Neural cell (in vitro differentiated cells): ENCODE measurements at regions not wholly inside any gene's neighbourhood (a gene's known extent, or its start where the extent isn't known, plus 50 kb on each side); places are given as distances from the start of the nearest gene placed in this dataset.

Experiments
- EZH2 ChIP-seq: fragments of 200-600, 300-800 bp; shearing (Covaris generic), sonication (generic); IDR thresholded peaks from 2 replicates; pipeline ENCODE4 v1.6.1; 2014; ENCODE audit warnings: antibody characterized with exemption, low read length, borderline replicate concordance, mild to moderate bottlenecking; ENCODE audit not compliant: insufficient read depth, poor library complexity, severe bottlenecking
- POLR2AphosphoS5 ChIP-seq: IDR thresholded peaks from 2 replicates; pipeline ENCODE4 v1.6.1; 2012
- SMC3 ChIP-seq: fragments of 450-650 bp; conservative IDR thresholded peaks from 2 replicates; pipeline ENCODE4 v1.6.1; 2014; ENCODE audit warnings: antibody characterized with exemption, mild to moderate bottlenecking, moderate library complexity; ENCODE audit not compliant: poor library complexity
- TAF1 ChIP-seq: IDR thresholded peaks from 2 replicates; pipeline ENCODE4 v1.6.1; 2012; ENCODE audit warnings: low read depth
- TF ChIP-seq, protein P1 (sequence below): fragments of 450-650 bp; IDR thresholded peaks from 2 replicates; pipeline ENCODE4 v1.5.1; 2014; ENCODE audit warnings: antibody characterized with exemption, mild to moderate bottlenecking, moderate library complexity; ENCODE audit not compliant: poor library complexity, severe bottlenecking
- TF ChIP-seq, protein P2 (sequence below): IDR thresholded peaks from 2 replicates; pipeline ENCODE4 v1.6.1; 2012; ENCODE audit warnings: borderline replicate concordance

DNA sequence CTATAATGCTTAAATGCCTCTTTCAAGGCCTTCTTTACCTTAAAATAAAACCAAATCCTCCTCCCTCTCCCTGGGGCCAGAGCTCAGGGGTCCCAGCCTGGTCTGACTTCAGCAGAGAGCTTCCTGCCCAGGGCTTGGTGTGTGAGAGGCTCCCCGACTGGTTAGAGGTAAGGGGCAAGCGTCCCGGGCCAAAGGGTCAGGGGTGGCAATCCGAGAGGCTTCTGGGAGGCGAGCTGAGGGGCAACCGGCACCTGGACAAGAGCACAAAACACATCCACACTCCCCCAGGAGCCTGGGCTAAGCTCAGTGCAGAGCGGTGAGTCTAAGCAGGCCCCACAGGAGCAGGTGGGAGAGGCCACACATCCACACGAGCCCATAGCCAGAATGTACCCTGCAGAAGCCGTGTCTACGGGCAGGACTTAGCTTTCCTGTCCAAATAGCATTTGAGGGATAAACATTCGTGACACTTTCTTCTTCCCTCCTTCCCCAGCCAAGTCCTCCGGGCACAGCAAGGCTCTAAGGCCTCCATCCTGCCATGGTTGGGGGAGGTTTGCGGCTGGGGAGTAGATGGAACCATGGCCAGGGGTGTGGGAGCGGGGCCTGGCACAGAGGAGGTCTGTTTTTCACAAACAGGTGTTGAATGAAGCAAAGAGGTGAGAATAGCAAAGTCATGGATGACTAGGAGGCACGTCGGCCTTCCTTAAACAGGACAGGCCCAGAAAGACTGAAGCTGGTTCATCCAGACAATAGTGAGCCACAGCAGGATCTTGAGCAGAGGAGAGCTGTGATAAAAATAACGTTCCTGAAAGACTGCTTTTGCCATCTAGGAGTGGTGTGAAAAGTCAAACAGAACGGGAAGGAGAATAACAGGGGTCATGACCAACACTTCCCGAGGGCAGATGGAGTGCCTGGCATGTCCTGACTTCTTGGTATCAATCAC, 98.7 kb upstream of the IQSEC1 start:
- TF ChIP-seq, protein P1, sequence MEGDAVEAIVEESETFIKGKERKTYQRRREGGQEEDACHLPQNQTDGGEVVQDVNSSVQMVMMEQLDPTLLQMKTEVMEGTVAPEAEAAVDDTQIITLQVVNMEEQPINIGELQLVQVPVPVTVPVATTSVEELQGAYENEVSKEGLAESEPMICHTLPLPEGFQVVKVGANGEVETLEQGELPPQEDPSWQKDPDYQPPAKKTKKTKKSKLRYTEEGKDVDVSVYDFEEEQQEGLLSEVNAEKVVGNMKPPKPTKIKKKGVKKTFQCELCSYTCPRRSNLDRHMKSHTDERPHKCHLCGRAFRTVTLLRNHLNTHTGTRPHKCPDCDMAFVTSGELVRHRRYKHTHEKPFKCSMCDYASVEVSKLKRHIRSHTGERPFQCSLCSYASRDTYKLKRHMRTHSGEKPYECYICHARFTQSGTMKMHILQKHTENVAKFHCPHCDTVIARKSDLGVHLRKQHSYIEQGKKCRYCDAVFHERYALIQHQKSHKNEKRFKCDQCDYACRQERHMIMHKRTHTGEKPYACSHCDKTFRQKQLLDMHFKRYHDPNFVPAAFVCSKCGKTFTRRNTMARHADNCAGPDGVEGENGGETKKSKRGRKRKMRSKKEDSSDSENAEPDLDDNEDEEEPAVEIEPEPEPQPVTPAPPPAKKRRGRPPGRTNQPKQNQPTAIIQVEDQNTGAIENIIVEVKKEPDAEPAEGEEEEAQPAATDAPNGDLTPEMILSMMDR = no peak
- TF ChIP-seq POLR2AphosphoS5 (no peak), EZH2 (no peak), SMC3 (no peak), TAF1 (no peak)
- TF ChIP-seq, protein P2, sequence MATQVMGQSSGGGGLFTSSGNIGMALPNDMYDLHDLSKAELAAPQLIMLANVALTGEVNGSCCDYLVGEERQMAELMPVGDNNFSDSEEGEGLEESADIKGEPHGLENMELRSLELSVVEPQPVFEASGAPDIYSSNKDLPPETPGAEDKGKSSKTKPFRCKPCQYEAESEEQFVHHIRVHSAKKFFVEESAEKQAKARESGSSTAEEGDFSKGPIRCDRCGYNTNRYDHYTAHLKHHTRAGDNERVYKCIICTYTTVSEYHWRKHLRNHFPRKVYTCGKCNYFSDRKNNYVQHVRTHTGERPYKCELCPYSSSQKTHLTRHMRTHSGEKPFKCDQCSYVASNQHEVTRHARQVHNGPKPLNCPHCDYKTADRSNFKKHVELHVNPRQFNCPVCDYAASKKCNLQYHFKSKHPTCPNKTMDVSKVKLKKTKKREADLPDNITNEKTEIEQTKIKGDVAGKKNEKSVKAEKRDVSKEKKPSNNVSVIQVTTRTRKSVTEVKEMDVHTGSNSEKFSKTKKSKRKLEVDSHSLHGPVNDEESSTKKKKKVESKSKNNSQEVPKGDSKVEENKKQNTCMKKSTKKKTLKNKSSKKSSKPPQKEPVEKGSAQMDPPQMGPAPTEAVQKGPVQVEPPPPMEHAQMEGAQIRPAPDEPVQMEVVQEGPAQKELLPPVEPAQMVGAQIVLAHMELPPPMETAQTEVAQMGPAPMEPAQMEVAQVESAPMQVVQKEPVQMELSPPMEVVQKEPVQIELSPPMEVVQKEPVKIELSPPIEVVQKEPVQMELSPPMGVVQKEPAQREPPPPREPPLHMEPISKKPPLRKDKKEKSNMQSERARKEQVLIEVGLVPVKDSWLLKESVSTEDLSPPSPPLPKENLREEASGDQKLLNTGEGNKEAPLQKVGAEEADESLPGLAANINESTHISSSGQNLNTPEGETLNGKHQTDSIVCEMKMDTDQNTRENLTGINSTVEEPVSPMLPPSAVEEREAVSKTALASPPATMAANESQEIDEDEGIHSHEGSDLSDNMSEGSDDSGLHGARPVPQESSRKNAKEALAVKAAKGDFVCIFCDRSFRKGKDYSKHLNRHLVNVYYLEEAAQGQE = no peak
